ENCODE measurements at regions not wholly inside any gene's neighbourhood (a gene's known extent, or its start where the extent isn't known, plus 50 kb on each side); places are given as distances from the start of the nearest gene placed in this dataset.
"Not testable (repeated sequence)": the region's sequence is repeated elsewhere in the genome, so short reads cannot be mapped to it uniquely, and the experiment has no call there.

- DNase-seq (ENCODE audit: low read depth, low spot score) = no peak
- no peak overlapping the region for H3K27ac ChIP-seq
Measured at GRCh38 chr7:13110107-13110506, 422.7 kb downstream of the ARL4A start.

DNA sequence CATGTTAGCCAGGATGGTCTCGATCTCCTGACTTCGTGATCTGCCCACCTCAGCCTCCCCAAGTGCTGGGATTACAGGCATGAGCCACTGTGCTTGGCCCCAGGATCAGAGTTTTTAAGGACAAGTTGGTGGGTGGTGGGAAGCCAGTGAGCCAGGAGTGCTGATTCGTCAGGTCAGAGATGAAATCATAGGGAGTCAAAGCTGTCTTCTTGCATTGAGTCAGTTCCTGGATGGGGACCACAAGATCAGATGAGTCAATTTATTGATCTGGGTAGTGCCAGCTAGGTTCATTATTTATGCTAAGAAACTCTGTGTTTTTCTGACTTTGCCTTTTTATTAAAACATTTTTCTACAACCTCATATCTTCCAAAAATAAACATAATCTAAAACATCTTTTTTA is 423.8 kb downstream of the ARL4A start:
- H3K27ac ChIP-seq = no peak overlapping the region
- DNase-seq (ENCODE audit: low read depth, low spot score) = no peak

GRCh38 chr7:13114240-13114639 is 426.8 kb downstream of the ARL4A start:
- DNase-seq (ENCODE audit: low read depth, low spot score); H3K27ac ChIP-seq: not testable (repeated sequence)

GRCh38 chr7:13115157-13115772 is 427.8 kb downstream of the ARL4A start:
- no peak overlapping the region for H3K27ac ChIP-seq
- no peak for DNase-seq (ENCODE audit: low read depth, low spot score)

- no peak for DNase-seq (ENCODE audit: low read depth, low spot score)
- no peak overlapping the region for H3K27ac ChIP-seq
Measured at GRCh38 chr7:13115855-13116254, 428.4 kb downstream of the ARL4A start.

- no peak for DNase-seq (ENCODE audit: low read depth, low spot score)
- H3K27ac ChIP-seq = no peak overlapping the region
Measured at GRCh38 chr7:13117103-13117502, 429.7 kb downstream of the ARL4A start.

GRCh38 chr7:13117592-13117991 is 430.2 kb downstream of the ARL4A start:
- no peak overlapping the region for H3K27ac ChIP-seq
- DNase-seq (ENCODE audit: low read depth, low spot score) = no peak

DNA sequence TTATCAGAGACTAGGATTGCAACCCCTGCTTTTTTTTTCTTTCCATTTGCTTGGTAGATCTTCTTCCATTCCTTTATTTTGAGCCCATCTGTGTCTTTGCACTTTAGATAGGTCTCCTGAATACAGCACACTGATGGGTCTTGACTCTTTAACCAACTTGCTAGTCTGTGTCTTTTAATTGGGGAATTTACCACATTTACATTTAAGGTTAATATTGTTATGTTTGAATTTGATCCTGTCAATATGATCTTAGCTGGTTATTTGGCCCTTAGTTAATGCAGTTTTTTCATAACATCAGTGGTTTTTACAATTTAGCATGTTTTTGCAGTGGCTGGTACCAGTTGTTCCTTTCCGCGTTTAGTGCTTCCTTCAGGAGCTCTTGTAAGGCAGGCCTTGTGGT is 437.2 kb downstream of the ARL4A start:
- DNase-seq (ENCODE audit: low read depth, low spot score) = not testable (repeated sequence)

GRCh38 chr7:13126347-13126746 is 438.9 kb downstream of the ARL4A start:
- no peak overlapping the region for H3K27ac ChIP-seq
- DNase-seq (ENCODE audit: low read depth, low spot score) = no peak

More for the DNA sequence above, 437.2 kb downstream of the ARL4A start:
- H3K27ac ChIP-seq = not testable (repeated sequence)

DNA sequence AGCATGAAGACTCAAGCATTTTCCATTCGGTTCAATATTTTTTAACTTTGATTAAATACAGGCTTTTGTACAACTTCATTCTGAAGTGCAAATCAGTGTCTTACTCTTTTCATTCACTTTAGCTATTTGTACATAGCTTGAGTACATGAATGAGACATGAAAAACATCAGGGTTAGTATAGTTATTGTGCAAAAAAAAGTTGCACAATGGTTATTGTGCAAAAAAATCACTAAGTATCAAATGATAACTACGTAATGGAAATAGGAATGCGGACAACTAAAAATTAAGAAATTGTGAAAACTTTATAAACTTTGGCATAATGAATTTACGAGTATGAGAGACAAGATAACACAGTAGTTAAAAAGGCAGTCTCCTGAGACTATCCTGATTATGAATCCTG is 442.9 kb downstream of the ARL4A start:
- no peak for DNase-seq (ENCODE audit: low read depth, low spot score)
- H3K27ac ChIP-seq = no peak overlapping the region

- not testable (repeated sequence) for H3K27ac ChIP-seq; DNase-seq (ENCODE audit: low read depth, low spot score)
Measured at GRCh38 chr7:13130906-13131305, 443.5 kb downstream of the ARL4A start.

- H3K27ac ChIP-seq = no peak overlapping the region
- DNase-seq (ENCODE audit: low read depth, low spot score) = no peak
Measured at GRCh38 chr7:13132314-13132713, 444.9 kb downstream of the ARL4A start.

DNA sequence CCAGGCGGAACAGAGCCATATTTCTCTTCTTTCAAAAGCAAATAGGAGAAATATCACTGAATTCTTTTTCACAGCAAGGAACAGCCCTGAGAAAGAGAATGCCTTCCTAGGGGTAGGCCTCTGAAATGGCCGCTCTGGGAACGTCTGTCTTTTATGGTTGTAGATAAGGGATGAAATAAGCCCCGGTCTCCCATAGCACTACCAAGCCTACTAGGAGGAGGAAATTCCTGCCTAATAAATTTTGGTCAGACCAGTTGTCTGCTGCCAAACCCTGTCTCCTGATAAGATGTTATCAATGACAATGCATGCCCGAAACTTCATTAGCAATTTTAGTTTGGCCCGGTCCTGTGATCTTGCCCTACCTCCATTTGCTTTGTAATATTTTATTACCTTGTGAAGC is 448.9 kb downstream of the ARL4A start:
- not testable (repeated sequence) for H3K27ac ChIP-seq; DNase-seq (ENCODE audit: low read depth, low spot score)

GRCh38 chr7:13139436-13139835 is 452.0 kb downstream of the ARL4A start:
- no peak for DNase-seq (ENCODE audit: low read depth, low spot score)
- no peak overlapping the region for H3K27ac ChIP-seq

GRCh38 chr7:13144673-13145072 is 457.2 kb downstream of the ARL4A start:
- DNase-seq (ENCODE audit: low read depth, low spot score) = no peak
- no peak overlapping the region for H3K27ac ChIP-seq

DNA sequence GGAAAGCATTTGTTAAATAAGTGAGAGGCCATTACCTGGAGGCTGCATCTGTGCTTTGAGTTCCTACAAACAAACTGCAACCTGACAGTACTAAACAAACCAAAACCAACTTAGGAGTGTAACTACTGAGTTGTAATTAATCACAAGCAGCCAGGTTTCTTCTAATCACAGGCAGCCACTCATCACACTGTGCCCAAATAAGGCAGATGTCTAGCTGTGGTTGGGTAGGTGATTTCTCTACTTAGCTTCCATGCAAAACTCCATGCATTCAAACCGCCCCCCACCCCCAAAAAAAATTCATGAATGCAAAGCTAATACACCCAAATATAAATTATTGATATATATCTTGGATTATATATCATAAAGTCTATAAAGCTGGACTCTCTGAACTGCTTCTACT is 461.1 kb downstream of the ARL4A start:
- H3K27ac ChIP-seq = no peak overlapping the region
- DNase-seq (ENCODE audit: low read depth, low spot score) = no peak

DNA sequence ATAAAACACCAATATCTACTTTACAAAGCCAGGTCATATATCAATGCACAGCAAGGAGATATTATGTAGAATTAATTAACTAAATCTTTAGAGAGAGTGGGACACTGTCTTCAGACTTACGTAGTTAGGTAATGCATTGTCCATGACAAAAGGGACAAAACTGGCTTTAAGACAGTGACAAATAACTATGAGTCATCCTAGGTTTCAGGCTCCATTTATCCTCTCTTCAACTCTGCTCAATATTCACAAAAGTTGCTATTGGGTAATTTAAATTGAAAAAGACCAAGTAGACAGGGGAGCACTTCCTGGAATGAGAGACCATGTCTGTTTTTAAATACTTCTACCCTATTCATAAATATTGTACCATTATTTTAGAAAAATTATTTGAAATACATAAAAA is 464.5 kb downstream of the ARL4A start:
- DNase-seq (ENCODE audit: low read depth, low spot score) = no peak
- no peak overlapping the region for H3K27ac ChIP-seq

- DNase-seq (ENCODE audit: low read depth, low spot score) = no peak
- no peak overlapping the region for H3K27ac ChIP-seq
Measured at GRCh38 chr7:13152755-13153154, 465.3 kb downstream of the ARL4A start.

DNA sequence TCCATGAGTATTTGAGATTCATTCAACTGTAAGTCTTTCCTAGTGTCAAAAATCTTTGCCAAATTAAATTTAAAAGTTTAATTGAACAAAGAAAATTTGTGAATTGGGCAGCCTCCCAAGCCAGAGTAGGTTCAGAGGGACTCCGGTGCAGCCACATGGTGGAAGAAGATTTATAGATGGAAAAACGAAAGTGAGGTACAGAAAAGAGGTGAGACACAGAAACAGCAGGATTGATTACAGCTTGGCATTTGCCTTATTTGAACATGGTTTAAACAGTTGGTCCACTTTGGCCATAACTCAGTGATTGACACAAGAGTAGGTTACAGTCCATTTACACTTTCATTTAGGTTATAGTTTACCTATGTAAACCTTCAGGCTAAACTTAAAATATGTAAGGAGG is 465.8 kb downstream of the ARL4A start:
- no peak for DNase-seq (ENCODE audit: low read depth, low spot score)

DNA sequence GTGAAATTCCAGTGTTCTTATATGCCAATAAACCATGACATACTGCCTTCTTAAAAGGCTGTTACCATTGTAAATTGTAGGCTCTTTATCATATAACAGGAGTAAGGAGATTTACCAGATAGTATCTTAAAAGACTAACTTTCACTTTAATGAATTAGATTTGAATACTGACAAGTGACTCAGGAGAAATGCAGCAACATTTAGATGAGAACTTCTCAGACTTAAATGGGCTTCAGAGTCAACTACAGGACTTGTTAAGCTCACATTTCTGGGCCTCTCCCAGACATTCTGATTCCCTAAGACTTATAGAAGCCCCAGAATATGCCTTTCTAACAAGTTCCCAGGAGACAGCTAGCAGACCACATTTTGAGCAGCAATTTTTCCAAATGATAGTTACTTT is 466.3 kb downstream of the ARL4A start:
- no peak overlapping the region for H3K27ac ChIP-seq
- DNase-seq (ENCODE audit: low read depth, low spot score) = no peak

More for the DNA sequence above, 465.8 kb downstream of the ARL4A start:
- H3K27ac ChIP-seq = no peak overlapping the region

DNA sequence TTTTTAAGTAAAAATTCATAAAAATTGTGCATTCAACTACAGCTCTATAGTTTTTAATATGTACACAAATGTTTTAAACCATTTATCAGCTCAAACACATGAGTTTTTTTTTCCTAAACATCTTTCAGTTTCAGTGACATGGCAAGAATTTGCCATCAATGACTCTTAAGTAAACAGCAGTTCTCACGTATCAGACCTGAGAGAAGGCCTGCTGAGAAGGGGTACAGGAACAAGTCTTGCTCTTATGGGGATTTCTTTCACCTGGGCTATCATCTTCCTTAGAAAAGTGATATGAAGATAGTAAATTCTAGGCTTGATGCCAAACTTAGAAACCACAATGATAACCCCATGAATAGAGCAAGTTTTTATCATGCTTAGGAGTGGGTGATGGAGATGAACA is 467.8 kb downstream of the ARL4A start:
- H3K27ac ChIP-seq = no peak overlapping the region
- no peak for DNase-seq (ENCODE audit: low read depth, low spot score)

- H3K27ac ChIP-seq = no peak overlapping the region
- DNase-seq (ENCODE audit: low read depth, low spot score) = no peak
Measured at GRCh38 chr7:13159003-13159402, 471.6 kb downstream of the ARL4A start.
